Neural progenitor cell (in vitro differentiated cells): ENCODE measurements at regions not wholly inside any gene's neighbourhood (a gene's known extent, or its start where the extent isn't known, plus 50 kb on each side); places are given as distances from the start of the nearest gene placed in this dataset.
"Not testable (repeated sequence)": the region's sequence is repeated elsewhere in the genome, so short reads cannot be mapped to it uniquely, and the experiment has no call there.

ENCODE experiments used
- DNase-seq: peaks from one replicate; pipeline ENCODE4 v3.0.0-alpha.2; 2016; ENCODE audit warnings: low spot score
- H2AFZ ChIP-seq: fragments of 200-600 bp; sonication (generic); replicated peaks from 2 replicates; pipeline ENCODE4 v1.6.1; 2016; ENCODE audit warnings: antibody characterized with exemption
- H3F3A ChIP-seq: fragments of 200-600 bp; sonication (generic); 2 replicates; pipeline ENCODE4 v1.6.1; 2016; ENCODE audit warnings: antibody characterized with exemption, low read depth
- H3K27ac ChIP-seq: fragments of 200-600 bp; sonication (generic); 2 replicates; pipeline ENCODE4 v1.5.1; 2016; ENCODE audit warnings: mild to moderate bottlenecking
- H3K27me3 ChIP-seq: fragments of 200-600 bp; sonication (generic); 2 replicates; pipeline ENCODE4 v1.6.1; 2016; ENCODE audit warnings: mild to moderate bottlenecking, moderate library complexity
- H3K36me3 ChIP-seq: fragments of 200-600 bp; sonication (generic); 2 replicates; pipeline ENCODE4 v1.5.1; 2016
- H3K4me1 ChIP-seq: fragments of 200-600 bp; sonication (generic); 2 replicates; pipeline ENCODE4 v1.6.1; 2016; ENCODE audit warnings: mixed run types
- H3K4me2 ChIP-seq: fragments of 200-600 bp; sonication (generic); 2 replicates; pipeline ENCODE4 v1.6.1; 2016
- H3K4me3 ChIP-seq: fragments of 200-600 bp; sonication (generic); 2 replicates; pipeline ENCODE4 v1.5.1; 2016
- H3K79me2 ChIP-seq: fragments of 200-600 bp; sonication (generic); 2 replicates; pipeline ENCODE4 v1.6.1; 2016; ENCODE audit warnings: low read depth
- H3K9ac ChIP-seq: fragments of 200-600 bp; sonication (generic); 2 replicates; pipeline ENCODE4 v1.6.1; 2016
- H3K9me3 ChIP-seq: fragments of 200-600 bp; sonication (generic); 2 replicates; pipeline ENCODE4 v1.5.1; 2016; ENCODE audit warnings: low read depth
- H4K20me1 ChIP-seq: fragments of 200-600 bp; sonication (generic); 2 replicates; pipeline ENCODE4 v1.6.1; 2016; ENCODE audit warnings: low read depth
- H3K27ac Mint-ChIP-seq: 3 replicates; pipeline ENCODE4 v1.8.0; 2021; ENCODE audit warnings: mixed read lengths
- H3K27me3 Mint-ChIP-seq: 2 replicates; pipeline ENCODE4 v1.8.0; 2022; ENCODE audit warnings: low read depth, mild to moderate bottlenecking, inconsistent platforms, moderate library complexity, mixed read lengths; ENCODE audit not compliant: insufficient read depth
- H3K36me3 Mint-ChIP-seq: 3 replicates; pipeline ENCODE4 v1.8.0; 2021; ENCODE audit warnings: mixed read lengths
- H3K4me1 Mint-ChIP-seq: 3 replicates; pipeline ENCODE4 v1.8.0; 2021; ENCODE audit warnings: mixed read lengths
- H3K4me3 Mint-ChIP-seq: 3 replicates; pipeline ENCODE4 v1.8.0; 2021; ENCODE audit warnings: mild to moderate bottlenecking, moderate library complexity, mixed read lengths
- H3K9me3 Mint-ChIP-seq: 3 replicates; pipeline ENCODE4 v1.8.0; 2020; ENCODE audit warnings: mixed read lengths
- EZH2 ChIP-seq: fragments of 200-600 bp; sonication (generic); IDR thresholded peaks from 2 replicates; pipeline ENCODE4 v1.6.1; 2017; ENCODE audit warnings: antibody characterized with exemption, mild to moderate bottlenecking, moderate library complexity
- EZH2phosphoT487 ChIP-seq: fragments of 200-600 bp; sonication (generic); IDR thresholded peaks from 2 replicates; pipeline ENCODE4 v1.6.1; 2017; ENCODE audit warnings: antibody characterized with exemption
- TF ChIP-seq, protein P1 (sequence below): fragments of 200-600 bp; sonication (generic); IDR thresholded peaks from 2 replicates; pipeline ENCODE4 v1.5.1; 2017; ENCODE audit warnings: antibody characterized with exemption, mild to moderate bottlenecking

DNA sequence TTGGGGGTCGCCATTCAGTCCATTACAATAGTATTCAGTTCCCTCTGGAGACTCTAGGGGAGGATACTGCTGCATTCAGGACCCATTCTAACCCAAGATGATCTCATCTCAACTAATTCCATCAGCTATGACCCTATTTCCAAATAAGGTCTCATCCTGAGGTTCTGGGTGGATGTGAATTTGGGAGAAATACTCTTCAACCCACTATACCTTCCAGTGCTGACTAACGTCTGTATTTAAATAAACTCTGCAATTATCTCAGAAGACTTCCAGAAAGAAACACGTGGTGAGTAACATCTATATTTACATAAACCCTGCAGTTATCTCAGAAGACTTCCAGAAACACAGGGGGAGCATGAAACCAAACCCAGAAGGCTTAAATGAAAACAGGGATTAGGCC is 1300.7 kb downstream of the PCDH9 start:
- Histone ChIP-seq H3K36me3 (no peaks in the 10 kb centered on the region), H3K27ac (no peak overlapping the region), H3K9me3 (no peaks in the 10 kb centered on the region), H3K4me1 (no peaks in the 10 kb centered on the region), H3K79me2 (no peaks in the 10 kb centered on the region), H3K4me3 (no peak overlapping the region), H3K4me2 (no peak overlapping the region), H4K20me1 (no peaks in the 10 kb centered on the region), H3K27me3 (no peaks in the 10 kb centered on the region), H3K9ac (no peak overlapping the region), H3F3A (no peaks in the 10 kb centered on the region), H2AFZ (no peak overlapping the region)
- Mint-ChIP-seq H3K27ac (no peak overlapping the region), H3K27me3 (no peaks in the 10 kb centered on the region), H3K4me3 (no peak overlapping the region), H3K36me3 (no peaks in the 10 kb centered on the region), H3K4me1 (no peaks in the 10 kb centered on the region), H3K9me3 (no peaks in the 10 kb centered on the region)
- no peak for TF ChIP-seq EZH2phosphoT487
- no peak for TF ChIP-seq EZH2
- TF ChIP-seq, protein P1, sequence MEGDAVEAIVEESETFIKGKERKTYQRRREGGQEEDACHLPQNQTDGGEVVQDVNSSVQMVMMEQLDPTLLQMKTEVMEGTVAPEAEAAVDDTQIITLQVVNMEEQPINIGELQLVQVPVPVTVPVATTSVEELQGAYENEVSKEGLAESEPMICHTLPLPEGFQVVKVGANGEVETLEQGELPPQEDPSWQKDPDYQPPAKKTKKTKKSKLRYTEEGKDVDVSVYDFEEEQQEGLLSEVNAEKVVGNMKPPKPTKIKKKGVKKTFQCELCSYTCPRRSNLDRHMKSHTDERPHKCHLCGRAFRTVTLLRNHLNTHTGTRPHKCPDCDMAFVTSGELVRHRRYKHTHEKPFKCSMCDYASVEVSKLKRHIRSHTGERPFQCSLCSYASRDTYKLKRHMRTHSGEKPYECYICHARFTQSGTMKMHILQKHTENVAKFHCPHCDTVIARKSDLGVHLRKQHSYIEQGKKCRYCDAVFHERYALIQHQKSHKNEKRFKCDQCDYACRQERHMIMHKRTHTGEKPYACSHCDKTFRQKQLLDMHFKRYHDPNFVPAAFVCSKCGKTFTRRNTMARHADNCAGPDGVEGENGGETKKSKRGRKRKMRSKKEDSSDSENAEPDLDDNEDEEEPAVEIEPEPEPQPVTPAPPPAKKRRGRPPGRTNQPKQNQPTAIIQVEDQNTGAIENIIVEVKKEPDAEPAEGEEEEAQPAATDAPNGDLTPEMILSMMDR = no peak
- DNase-seq = no peak

DNA sequence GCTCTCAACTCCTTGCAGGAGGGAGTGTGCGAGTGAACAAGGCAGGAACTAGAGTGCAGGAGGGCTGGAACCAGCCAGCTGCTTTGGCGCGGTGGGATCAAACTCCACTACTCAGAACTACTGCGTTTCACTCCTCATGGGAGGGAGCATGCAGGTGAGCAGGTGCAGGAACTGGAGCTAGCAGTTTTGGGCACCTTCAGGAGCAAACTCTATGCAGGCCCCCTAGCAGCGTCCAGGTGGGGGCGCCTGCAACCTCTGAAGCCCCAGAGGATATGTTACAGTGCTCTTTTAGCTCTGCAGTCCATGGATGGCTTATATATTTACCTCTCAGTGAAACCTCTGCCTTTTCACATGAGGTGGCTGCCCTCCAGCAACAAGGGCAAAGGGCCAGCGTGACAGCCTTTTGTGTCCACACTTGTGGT is 1303.4 kb downstream of the PCDH9 start:
- no peak overlapping the region for H3K9ac ChIP-seq
- no peaks in the 10 kb centered on the region for H3K4me1 Mint-ChIP-seq
- no peaks in the 10 kb centered on the region for H3K36me3 ChIP-seq
- H3K4me2 ChIP-seq = peak overlapping the region; percentile 13
- no peak overlapping the region for H3K4me3 ChIP-seq
- H3K4me3 Mint-ChIP-seq = no peak overlapping the region
- no peaks in the 10 kb centered on the region for H3K27me3 Mint-ChIP-seq
- H3K27ac ChIP-seq = no peak overlapping the region
- H3K36me3 Mint-ChIP-seq = no peaks in the 10 kb centered on the region
- TF ChIP-seq, protein P1 = peak; percentile 59
- TF ChIP-seq EZH2phosphoT487 (no peak), EZH2 (no peak)
- H4K20me1 ChIP-seq = no peaks in the 10 kb centered on the region
- no peaks in the 10 kb centered on the region for H3K4me1 ChIP-seq
- H3K9me3 ChIP-seq = no peaks in the 10 kb centered on the region
- H3K79me2 ChIP-seq = no peaks in the 10 kb centered on the region
- DNase-seq = peak; percentile 60
- no peaks in the 10 kb centered on the region for H3K27me3 ChIP-seq
- H3K9me3 Mint-ChIP-seq = no peaks in the 10 kb centered on the region
- no peaks in the 10 kb centered on the region for H3F3A ChIP-seq
- H3K27ac Mint-ChIP-seq = peak overlapping the region; percentile 11
- H2AFZ ChIP-seq = peak overlapping the region; percentile 88

DNA sequence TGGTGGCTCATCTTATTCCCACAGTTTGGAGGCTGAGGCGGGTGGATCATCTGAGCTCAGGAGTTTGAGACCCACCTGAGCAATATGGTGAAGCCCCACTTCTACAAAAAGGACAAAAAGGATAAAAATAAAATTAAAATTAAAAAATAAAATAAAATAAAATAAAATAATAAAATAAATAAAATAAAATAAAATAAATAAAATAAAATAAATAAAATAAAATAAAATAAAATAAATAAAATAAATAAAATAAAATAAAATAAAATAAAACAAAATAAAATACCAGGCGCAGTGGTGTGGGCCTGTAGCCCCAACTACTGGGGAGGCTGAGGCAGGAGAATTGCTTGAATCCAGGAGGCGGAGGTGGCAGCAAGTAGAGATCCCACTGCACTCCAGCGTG is 1307.3 kb downstream of the PCDH9 start:
- H3K79me2 ChIP-seq, H3K4me2 ChIP-seq, H4K20me1 ChIP-seq, H3K4me3 ChIP-seq, H3K27ac ChIP-seq, H3F3A ChIP-seq, H3K27me3 ChIP-seq, H3K36me3 ChIP-seq, H2AFZ ChIP-seq, H3K27me3 Mint-ChIP-seq, H3K4me3 Mint-ChIP-seq, H3K9me3 Mint-ChIP-seq, DNase-seq, H3K4me1 Mint-ChIP-seq, H3K9me3 ChIP-seq, H3K36me3 Mint-ChIP-seq, H3K4me1 ChIP-seq, H3K27ac Mint-ChIP-seq, H3K9ac ChIP-seq: not testable (repeated sequence)

DNA sequence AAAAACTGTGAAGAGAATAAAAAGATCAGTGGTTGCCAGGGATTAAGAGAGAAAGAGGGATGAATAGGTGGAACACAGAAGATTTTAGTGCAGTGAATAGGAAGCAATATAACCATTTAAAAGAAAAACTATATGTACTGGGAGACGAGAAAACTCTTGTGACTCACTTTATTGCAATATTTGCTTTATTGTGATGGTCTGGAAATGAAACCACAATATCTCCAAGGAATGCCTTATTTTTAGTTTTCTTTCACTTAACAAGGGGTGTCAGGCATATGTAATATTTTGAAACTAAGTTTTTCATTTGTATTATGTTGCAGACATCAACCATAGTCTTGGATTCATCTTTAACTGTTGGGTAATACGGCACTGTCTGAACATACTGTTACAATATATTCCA is 1308.2 kb downstream of the PCDH9 start:
- no peaks in the 10 kb centered on the region for H3K4me1 Mint-ChIP-seq
- Histone ChIP-seq H3K9ac (no peak overlapping the region), H3F3A (no peaks in the 10 kb centered on the region), H3K4me3 (no peak overlapping the region), H3K4me1 (no peaks in the 10 kb centered on the region), H3K36me3 (no peaks in the 10 kb centered on the region), H3K9me3 (no peaks in the 10 kb centered on the region), H3K27ac (no peak overlapping the region), H3K27me3 (no peaks in the 10 kb centered on the region), H2AFZ (no peak overlapping the region), H3K79me2 (no peaks in the 10 kb centered on the region), H3K4me2 (no peak overlapping the region), H4K20me1 (no peaks in the 10 kb centered on the region)
- no peak overlapping the region for H3K4me3 Mint-ChIP-seq
- no peak overlapping the region for H3K27ac Mint-ChIP-seq
- no peaks in the 10 kb centered on the region for H3K27me3 Mint-ChIP-seq
- TF ChIP-seq, protein P1 = no peak
- TF ChIP-seq EZH2 = no peak
- TF ChIP-seq EZH2phosphoT487 = no peak
- no peak for DNase-seq
- no peaks in the 10 kb centered on the region for H3K36me3 Mint-ChIP-seq
- H3K9me3 Mint-ChIP-seq = no peaks in the 10 kb centered on the region
